ENCODE measurements at regions not wholly inside any gene's neighbourhood (a gene's known extent, or its start where the extent isn't known, plus 50 kb on each side); places are given as distances from the start of the nearest gene placed in this dataset.
"Not testable (repeated sequence)": the region's sequence is repeated elsewhere in the genome, so short reads cannot be mapped to it uniquely, and the experiment has no call there.

DNA sequence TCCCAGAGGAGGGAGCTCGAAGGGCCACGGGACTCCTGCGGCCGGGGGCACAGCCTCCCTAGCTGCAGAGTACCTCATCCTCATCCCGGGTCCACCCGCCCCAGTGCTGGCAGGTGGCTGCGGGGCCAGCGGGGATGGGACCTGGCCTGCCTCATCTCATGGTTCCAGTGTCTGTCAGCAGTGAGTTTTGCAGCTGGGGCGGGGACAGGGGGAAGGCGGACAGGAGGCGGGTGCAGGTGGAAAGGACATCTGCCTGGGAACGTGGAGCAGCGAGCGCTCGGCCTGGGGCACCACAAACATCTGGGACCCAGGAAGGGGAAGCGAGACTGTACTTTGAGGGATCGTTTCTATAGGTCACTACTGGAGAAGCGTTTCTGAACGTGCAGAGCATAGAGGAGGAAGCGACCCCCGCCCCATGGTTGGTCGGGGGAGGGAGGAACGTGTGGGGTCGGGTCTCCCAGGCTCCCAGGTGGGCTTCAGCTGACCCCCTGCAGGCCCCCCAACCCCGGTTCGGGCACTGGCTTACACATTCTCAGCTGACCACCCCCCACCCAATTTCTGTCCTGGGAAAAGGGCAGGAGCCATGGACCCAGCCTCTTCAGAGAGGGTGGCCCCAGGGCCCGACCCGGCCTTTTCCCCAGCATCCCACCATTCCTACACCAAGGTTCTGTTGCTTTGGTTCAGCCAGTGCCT is 56.5 kb upstream of the NOTCH1 start:
- intact Hi-C loops (cut with micrococcal nuclease) = no loop called here
- Mint-ChIP-seq H3K4me3 (no peak overlapping the region), H3K27me3 (peaks cover 73% of the 10 kb centered on the region), H3K36me3 (ENCODE audit: low read depth) (no peaks in the 10 kb centered on the region), H3K27ac (no peak overlapping the region), H3K9me3 (peaks cover 11% of the 10 kb centered on the region), H3K4me1 (ENCODE audit: low read depth) (peaks cover 36% of the 10 kb centered on the region)

DNA sequence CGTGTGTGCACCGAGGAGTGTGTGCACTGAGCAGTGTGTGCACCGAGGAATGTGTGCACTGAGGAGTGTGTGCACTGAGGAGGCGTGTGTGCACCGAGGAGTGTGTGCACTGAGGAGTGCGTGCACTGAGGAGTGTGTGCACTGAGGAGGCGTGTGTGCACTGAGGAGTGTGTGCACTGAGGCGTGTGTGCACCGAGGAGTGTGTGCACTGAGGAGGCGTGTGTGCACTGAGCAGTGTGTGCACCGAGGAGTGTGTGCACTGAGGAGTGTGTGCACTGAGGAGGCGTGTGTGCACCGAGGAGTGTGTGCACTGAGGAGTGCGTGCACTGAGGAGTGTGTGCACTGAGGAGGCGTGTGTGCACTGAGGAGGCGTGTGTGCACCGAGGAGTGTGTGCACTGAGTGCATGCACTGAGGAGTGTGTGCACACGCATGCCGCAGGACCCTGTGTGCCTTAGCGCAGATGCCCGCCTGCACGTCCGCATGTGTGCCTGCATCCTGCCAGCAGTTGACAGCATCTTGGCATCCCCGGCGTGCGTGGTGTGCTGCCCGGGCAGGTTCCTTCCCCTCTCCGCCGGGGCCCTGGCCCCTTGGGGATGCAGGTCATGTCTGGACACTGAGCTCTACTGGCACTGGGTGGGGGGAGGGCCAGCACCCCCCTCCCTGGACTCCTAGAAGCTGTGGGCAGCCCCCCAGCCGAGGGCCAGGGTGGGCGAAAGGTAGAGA is 55.6 kb upstream of the NOTCH1 start:
- Mint-ChIP-seq H3K27me3 (peaks cover 72% of the 10 kb centered on the region), H3K4me1 (ENCODE audit: low read depth) (peaks cover 36% of the 10 kb centered on the region), H3K9me3 (peaks cover 11% of the 10 kb centered on the region)
- H3K27ac Mint-ChIP-seq; H3K36me3 Mint-ChIP-seq (ENCODE audit: low read depth); H3K4me3 Mint-ChIP-seq; intact Hi-C loops (cut with micrococcal nuclease): not testable (repeated sequence)

DNA sequence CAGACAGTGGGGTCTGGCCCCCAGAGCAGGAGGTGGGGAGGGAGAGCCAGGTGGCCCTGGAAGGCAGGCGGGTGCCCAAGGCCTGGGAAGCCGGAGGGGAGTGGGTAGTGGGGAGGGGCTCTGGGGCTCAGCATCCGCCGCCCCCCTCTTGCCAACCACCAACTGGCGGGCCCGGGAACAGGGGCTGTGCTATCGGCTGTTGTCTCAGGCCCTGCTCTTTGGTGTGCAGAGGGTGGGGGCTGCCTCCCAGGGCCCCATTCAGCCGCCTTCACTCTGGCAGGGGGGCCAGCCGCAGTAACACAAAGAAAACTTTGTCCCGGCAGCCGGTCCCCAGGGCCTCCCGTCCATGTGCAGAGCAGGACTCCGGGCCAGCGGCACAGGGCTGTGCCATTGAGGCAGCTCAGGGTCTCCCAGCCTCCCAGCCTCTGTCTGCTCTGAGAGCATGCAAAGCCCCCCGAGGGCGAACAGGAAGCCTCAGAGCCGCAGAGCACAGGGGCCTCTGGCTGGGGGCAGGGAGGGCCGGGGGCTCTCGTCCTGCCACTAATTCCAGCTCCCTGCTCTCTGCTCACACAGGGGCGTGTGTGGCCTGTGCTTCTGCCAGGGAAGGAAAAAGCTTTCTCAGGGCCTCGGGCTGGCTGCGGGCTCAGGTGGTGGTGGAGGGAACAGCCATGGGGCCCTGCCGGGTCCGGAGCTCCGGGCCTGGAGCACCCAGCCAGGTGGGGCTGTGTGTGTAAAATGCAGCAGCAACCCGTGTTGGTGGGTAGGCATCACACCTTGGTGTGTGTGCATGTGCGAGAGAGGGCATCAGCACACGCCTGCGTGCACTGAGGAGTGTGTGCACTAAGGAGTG is 54.2 kb upstream of the NOTCH1 start:
- no peak overlapping the region for H3K4me3 Mint-ChIP-seq
- no peak overlapping the region for H3K27ac Mint-ChIP-seq
- H3K36me3 Mint-ChIP-seq (ENCODE audit: low read depth) = no peaks in the 10 kb centered on the region
- H3K9me3 Mint-ChIP-seq = peaks cover 11% of the 10 kb centered on the region
- H3K27me3 Mint-ChIP-seq = peaks cover 71% of the 10 kb centered on the region
- intact Hi-C loops (cut with micrococcal nuclease) = no loop called here
- peaks cover 44% of the 10 kb centered on the region for H3K4me1 Mint-ChIP-seq (ENCODE audit: low read depth)

DNA sequence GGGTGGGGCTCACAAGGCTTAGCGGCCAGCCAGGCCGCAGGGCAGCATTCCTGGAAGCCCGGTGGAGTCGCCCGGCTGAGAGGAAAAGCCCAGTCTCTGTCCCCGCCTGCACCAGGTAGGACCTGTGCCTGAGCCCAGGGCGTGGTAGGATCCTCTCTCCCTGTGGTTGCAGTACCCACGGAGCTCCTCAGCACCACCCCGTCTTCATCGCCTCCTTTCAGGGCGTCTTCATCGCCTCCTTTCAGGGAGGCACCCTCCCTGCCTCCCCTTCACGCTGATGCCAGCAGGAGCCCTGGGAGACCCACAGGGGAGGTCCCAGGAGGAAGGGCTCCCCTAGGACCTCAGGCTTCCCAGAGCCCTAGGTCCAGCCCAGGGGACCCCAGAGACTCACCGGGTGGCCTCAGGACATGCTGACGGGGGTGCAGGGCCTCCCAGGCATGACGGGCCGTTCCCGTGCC is 53.3 kb upstream of the NOTCH1 start:
- H3K27me3 Mint-ChIP-seq = peaks cover 72% of the 10 kb centered on the region
- H3K27ac Mint-ChIP-seq = no peak overlapping the region
- no peak overlapping the region for H3K4me3 Mint-ChIP-seq
- no peaks in the 10 kb centered on the region for H3K36me3 Mint-ChIP-seq (ENCODE audit: low read depth)
- intact Hi-C loops (cut with micrococcal nuclease) = no loop called here
- peaks cover 46% of the 10 kb centered on the region for H3K4me1 Mint-ChIP-seq (ENCODE audit: low read depth)
- peaks cover 11% of the 10 kb centered on the region for H3K9me3 Mint-ChIP-seq

DNA sequence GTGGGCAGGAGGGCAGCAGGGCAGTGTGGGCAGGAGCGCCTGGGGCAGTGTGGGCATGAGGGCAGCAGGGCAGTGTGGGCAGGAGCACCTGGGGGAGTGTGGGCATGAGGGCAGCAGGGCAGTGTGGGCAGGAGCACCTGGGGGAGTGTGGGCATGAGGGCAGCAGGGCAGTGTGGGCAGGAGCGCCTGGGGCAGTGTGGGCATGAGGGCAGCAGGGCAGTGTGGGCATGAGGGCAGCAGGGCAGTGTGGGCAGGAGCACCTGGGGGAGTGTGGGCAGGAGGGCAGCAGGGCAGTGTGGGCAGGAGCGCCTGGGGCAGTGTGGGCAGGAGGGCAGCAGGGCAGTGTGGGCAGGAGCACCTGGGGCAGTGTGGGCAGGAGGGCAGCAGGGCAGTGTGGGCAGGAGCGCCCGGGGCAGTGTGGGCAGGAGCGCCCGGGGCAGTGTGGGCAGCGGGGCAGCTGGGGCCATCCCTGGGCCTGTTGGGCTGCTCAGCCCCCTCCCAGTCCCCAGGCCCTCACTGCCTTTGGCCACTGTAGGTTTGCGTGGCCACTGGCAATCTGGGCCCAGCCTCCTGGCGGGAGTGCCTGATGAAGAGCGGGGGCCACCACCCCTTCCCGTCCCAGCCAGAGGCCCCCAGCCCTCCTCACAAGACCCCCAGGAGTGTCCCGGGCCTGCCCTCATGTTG is 52.7 kb upstream of the NOTCH1 start:
- H3K4me3 Mint-ChIP-seq; H3K36me3 Mint-ChIP-seq (ENCODE audit: low read depth); intact Hi-C loops (cut with micrococcal nuclease); H3K27ac Mint-ChIP-seq: not testable (repeated sequence)
- Mint-ChIP-seq H3K27me3 (peaks cover 70% of the 10 kb centered on the region), H3K9me3 (peaks cover 11% of the 10 kb centered on the region), H3K4me1 (ENCODE audit: low read depth) (peaks cover 40% of the 10 kb centered on the region)

DNA sequence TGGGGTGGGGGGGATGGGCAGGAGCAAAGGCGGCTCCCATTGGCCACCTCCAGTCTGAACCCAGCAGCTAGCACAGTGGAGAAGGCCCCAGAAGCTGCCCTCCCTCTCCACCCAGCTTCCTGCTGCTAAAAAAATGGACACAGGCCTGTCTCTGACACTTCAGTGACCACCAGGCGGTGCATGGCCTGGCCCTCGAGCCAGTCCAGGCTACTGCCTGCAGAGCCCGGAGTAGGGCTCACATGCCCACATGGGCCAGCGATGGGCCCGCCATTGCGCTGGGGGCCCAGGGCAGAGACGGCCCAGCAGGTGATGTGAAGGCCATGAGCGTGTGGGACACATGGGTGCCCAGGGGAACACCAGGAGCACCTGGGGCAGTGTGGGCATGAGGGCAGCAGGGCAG is 52.1 kb upstream of the NOTCH1 start:
- Mint-ChIP-seq H3K9me3 (peaks cover 11% of the 10 kb centered on the region), H3K4me1 (ENCODE audit: low read depth) (peaks cover 35% of the 10 kb centered on the region), H3K27me3 (peaks cover 70% of the 10 kb centered on the region), H3K36me3 (ENCODE audit: low read depth) (no peaks in the 10 kb centered on the region), H3K4me3 (no peak overlapping the region), H3K27ac (no peak overlapping the region)
- intact Hi-C loops (cut with micrococcal nuclease) = no loop called here

DNA sequence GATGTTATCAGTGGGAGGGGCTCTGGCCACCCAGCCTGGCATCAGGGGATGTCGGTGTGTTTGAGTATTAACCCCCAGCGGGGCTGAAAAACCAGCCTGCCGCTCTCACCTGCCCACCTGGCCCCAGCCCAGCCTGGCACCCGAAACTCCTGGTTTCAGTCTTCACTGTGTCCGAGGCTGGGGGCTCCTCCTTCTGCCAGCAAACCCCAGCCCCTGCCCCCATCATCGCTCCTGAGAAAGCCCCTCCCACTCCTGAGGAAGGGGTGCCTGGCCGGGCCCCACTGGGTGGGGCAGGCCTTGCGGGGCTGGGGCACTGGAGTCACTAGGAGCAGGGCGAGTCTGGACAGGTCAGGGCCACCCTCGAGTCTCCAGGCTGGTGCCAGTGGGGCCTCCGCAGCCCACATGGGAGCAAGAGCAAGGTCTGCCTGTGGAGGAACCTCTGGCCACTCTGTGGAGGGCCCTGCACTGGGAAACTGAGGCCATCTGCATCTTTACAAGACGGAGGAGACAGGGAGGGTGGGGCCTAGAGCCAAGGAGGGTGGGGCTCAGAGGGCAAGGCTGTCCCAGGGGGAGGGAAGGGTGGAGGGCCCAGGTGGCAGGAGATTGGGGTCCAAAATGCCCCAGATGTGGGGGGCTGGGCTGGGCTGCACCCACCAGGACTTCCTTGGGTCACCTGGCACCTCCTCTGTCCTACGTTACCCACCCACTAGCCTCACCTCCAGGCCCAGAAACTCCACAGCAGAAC is 51.5 kb upstream of the NOTCH1 start:
- intact Hi-C loops (cut with micrococcal nuclease) = no loop called here
- peaks cover 70% of the 10 kb centered on the region for H3K27me3 Mint-ChIP-seq
- H3K4me1 Mint-ChIP-seq (ENCODE audit: low read depth) = peaks cover 29% of the 10 kb centered on the region
- H3K9me3 Mint-ChIP-seq = peaks cover 11% of the 10 kb centered on the region
- H3K4me3 Mint-ChIP-seq = peak overlapping the region; percentile 17
- no peak overlapping the region for H3K27ac Mint-ChIP-seq
- H3K36me3 Mint-ChIP-seq (ENCODE audit: low read depth) = no peaks in the 10 kb centered on the region

DNA sequence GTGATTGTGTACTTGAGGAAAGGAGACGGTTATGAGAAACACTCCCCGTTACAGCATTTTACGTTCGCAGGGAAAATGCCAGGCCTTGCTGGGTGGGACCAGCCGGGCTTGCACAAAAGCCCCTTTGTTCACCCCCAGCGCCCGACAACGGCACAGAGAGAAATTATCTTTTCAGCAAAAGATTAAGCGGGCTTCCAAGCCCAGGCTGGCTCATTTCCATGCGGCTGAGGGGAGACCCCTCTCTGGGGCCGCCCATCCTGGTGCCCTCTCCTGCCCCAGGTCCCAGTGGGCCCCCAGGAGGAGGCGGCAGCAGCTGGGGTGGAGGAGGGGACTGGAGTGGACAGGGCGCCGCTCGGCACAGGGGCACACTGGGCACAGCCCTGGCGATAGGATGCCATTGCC is 50.8 kb upstream of the NOTCH1 start:
- no peak overlapping the region for H3K27ac Mint-ChIP-seq
- H3K4me1 Mint-ChIP-seq (ENCODE audit: low read depth) = peaks cover 24% of the 10 kb centered on the region
- no peaks in the 10 kb centered on the region for H3K36me3 Mint-ChIP-seq (ENCODE audit: low read depth)
- intact Hi-C loops (cut with micrococcal nuclease) = no loop called here
- H3K4me3 Mint-ChIP-seq = no peak overlapping the region
- H3K27me3 Mint-ChIP-seq = peaks cover 72% of the 10 kb centered on the region
- H3K9me3 Mint-ChIP-seq = peaks cover 11% of the 10 kb centered on the region

DNA sequence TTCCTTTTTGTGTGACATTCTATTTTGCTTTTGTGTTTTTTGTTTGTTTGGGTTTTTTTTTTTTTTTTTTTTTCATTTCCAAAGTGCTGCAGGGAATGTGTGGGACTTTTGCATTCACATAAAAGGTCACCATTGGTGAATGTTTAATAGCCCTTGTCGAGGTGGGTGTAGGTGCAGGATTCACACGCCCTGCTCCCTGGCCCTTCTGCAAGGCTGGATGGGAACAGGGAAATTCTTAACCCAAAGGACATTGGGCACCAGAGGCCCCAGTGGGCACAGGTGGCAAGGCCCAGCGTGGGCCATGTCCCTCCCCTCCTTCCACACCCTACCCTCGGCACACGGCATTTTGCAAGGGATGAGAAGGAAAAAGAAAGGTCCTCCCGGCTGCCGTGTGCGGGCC is 50.4 kb upstream of the NOTCH1 start:
- Mint-ChIP-seq H3K4me1 (ENCODE audit: low read depth) (peaks cover 27% of the 10 kb centered on the region), H3K36me3 (ENCODE audit: low read depth) (no peaks in the 10 kb centered on the region), H3K27me3 (peaks cover 69% of the 10 kb centered on the region), H3K9me3 (peaks cover 10% of the 10 kb centered on the region), H3K4me3 (no peak overlapping the region), H3K27ac (no peak overlapping the region)
- intact Hi-C loops (cut with micrococcal nuclease) = no loop called here

DNA sequence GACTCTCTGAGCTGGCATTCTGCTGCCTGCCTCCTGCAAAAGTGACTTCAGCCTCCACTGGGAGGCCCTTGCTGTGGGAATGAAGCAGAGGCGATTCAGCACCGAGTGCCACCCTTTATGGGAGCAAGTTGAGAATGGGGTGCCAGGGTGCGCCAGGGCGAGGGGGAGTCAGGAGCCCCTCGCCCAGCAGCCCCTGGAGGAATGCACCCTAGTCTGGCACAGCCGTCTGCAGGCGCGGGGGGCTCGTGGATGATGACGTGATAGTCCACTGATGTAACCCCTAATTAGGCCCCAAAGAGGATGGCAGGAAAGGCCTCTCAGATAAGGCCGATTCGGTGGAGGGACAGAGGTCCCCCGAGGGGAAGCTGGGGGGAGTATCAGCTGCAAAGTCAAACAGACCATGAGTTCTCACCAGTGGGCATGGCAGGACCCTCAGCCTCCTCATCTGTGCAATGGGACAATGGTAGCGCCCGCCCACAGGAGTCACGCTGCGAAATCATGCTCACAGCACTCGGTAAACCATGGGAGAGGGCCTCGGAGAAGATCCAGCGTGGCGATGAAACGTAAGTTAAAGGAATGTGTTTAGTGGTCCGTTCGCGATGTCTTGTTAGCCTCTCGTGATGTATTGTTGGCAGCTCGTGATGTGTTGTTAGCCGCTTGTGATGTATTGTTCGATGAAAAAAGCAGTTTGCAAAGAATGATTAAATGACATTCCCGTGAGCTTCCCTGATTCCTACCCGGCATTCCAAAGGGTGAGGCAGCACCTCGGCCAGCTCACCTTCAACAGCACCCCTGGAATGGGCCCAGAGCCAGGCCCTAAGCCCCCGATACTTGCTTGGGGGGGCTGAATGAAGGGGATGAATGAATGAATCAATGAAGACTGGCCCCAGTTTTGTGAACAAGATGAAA is 49.7 kb upstream of the NOTCH1 start:
- H3K9me3 Mint-ChIP-seq = peaks cover 3% of the 10 kb centered on the region
- intact Hi-C loops (cut with micrococcal nuclease) = no loop called here
- H3K4me1 Mint-ChIP-seq (ENCODE audit: low read depth) = peaks cover 28% of the 10 kb centered on the region
- H3K36me3 Mint-ChIP-seq (ENCODE audit: low read depth) = no peaks in the 10 kb centered on the region
- peaks cover 65% of the 10 kb centered on the region for H3K27me3 Mint-ChIP-seq
- H3K4me3 Mint-ChIP-seq = no peak overlapping the region
- no peak overlapping the region for H3K27ac Mint-ChIP-seq
